Activated T-helper 17 cell treated with anti-CD3 and anti-CD28 coated beads, Interleukin-2, amount 50 U/mL, for 72 hours (primary cell): ENCODE measurements at regions not wholly inside any gene's neighbourhood (a gene's known extent, or its start where the extent isn't known, plus 50 kb on each side); places are given as distances from the start of the nearest gene placed in this dataset.
"Not testable (repeated sequence)": the region's sequence is repeated elsewhere in the genome, so short reads cannot be mapped to it uniquely, and the experiment has no call there.

Source experiments
- ATAC-seq: fragments of 150-1000 bp; cut with Tn5 transposase; replicated peaks from 2 replicates; pipeline ENCODE4 v1.10.0; 2021; ENCODE audit warnings: mild to moderate bottlenecking, moderate library complexity
- H3K27ac Mint-ChIP-seq: one replicate; pipeline ENCODE4 v1.8.0; 2022; ENCODE audit warnings: mixed read lengths
- H3K27me3 Mint-ChIP-seq: one replicate; pipeline ENCODE4 v1.8.0; 2022; ENCODE audit warnings: mixed read lengths
- H3K36me3 Mint-ChIP-seq: one replicate; pipeline ENCODE4 v1.8.0; 2022; ENCODE audit warnings: low read depth, mild to moderate bottlenecking, mixed read lengths
- H3K4me1 Mint-ChIP-seq: one replicate; pipeline ENCODE4 v1.8.0; 2022; ENCODE audit warnings: mixed read lengths
- H3K4me3 Mint-ChIP-seq: one replicate; pipeline ENCODE4 v1.8.0; 2022; ENCODE audit warnings: mild to moderate bottlenecking, mixed read lengths
- H3K9me3 Mint-ChIP-seq: one replicate; pipeline ENCODE4 v1.8.0; 2022; ENCODE audit warnings: mixed read lengths

GRCh38 chr2:37561615-37562569, 109.5 kb downstream of the CDC42EP3 start:
- Mint-ChIP-seq H3K27ac (peak overlapping the region; percentile 46), H3K4me3 (peak overlapping the region; percentile 22), H3K4me1 (peaks cover 16% of the 10 kb centered on the region), H3K27me3 (no peaks in the 10 kb centered on the region), H3K36me3 (no peaks in the 10 kb centered on the region), H3K9me3 (no peaks in the 10 kb centered on the region)
- ATAC-seq, result peak; percentile 99

GRCh38 chr2:37563375-37564015, 107.9 kb downstream of the CDC42EP3 start:
- H3K36me3 Mint-ChIP-seq, result no peaks in the 10 kb centered on the region
- ATAC-seq, result no peak
- H3K9me3 Mint-ChIP-seq, result no peaks in the 10 kb centered on the region

GRCh38 chr2:37564356-37564755, 107.1 kb downstream of the CDC42EP3 start:
- Mint-ChIP-seq H3K9me3 (no peaks in the 10 kb centered on the region), H3K4me3 (no peak overlapping the region), H3K36me3 (no peaks in the 10 kb centered on the region), H3K27me3 (no peaks in the 10 kb centered on the region), H3K4me1 (peaks cover 20% of the 10 kb centered on the region), H3K27ac (no peak overlapping the region)
- ATAC-seq, result no peak

More at GRCh38 chr2:37563375-37564015, 107.9 kb downstream of the CDC42EP3 start:
- peaks cover 15% of the 10 kb centered on the region for H3K4me1 Mint-ChIP-seq
- H3K27me3 Mint-ChIP-seq, result no peaks in the 10 kb centered on the region
- no peak overlapping the region for H3K4me3 Mint-ChIP-seq
- H3K27ac Mint-ChIP-seq, result no peak overlapping the region

- H3K27me3 Mint-ChIP-seq, result no peaks in the 10 kb centered on the region
- H3K9me3 Mint-ChIP-seq, result no peaks in the 10 kb centered on the region
- H3K4me3 Mint-ChIP-seq, result no peak overlapping the region
- peaks cover 33% of the 10 kb centered on the region for H3K4me1 Mint-ChIP-seq
- no peak for ATAC-seq
- no peaks in the 10 kb centered on the region for H3K36me3 Mint-ChIP-seq
- no peak overlapping the region for H3K27ac Mint-ChIP-seq
Measured at GRCh38 chr2:37566517-37566981, 104.9 kb downstream of the CDC42EP3 start.

- H3K4me1 Mint-ChIP-seq, result peaks cover 26% of the 10 kb centered on the region
- no peaks in the 10 kb centered on the region for H3K36me3 Mint-ChIP-seq
- no peak overlapping the region for H3K27ac Mint-ChIP-seq
- H3K9me3 Mint-ChIP-seq, result no peaks in the 10 kb centered on the region
- no peaks in the 10 kb centered on the region for H3K27me3 Mint-ChIP-seq
- peak overlapping the region; percentile 35 for H3K4me3 Mint-ChIP-seq
- no peak for ATAC-seq
Measured at GRCh38 chr2:37568565-37568964, 102.9 kb downstream of the CDC42EP3 start.

- Mint-ChIP-seq H3K27me3 (no peaks in the 10 kb centered on the region), H3K4me1 (peaks cover 30% of the 10 kb centered on the region), H3K4me3 (peak overlapping the region; percentile 35), H3K36me3 (no peaks in the 10 kb centered on the region), H3K9me3 (no peaks in the 10 kb centered on the region), H3K27ac (no peak overlapping the region)
- no peak for ATAC-seq
Measured at GRCh38 chr2:37569131-37569823, 102.2 kb downstream of the CDC42EP3 start.

- Mint-ChIP-seq H3K36me3 (no peaks in the 10 kb centered on the region), H3K27me3 (no peaks in the 10 kb centered on the region), H3K4me1 (peaks cover 32% of the 10 kb centered on the region), H3K27ac (peak overlapping the region; percentile 66), H3K4me3 (peak overlapping the region; percentile 33), H3K9me3 (no peaks in the 10 kb centered on the region)
- ATAC-seq, result no peak
Measured at GRCh38 chr2:37569986-37570679, 101.3 kb downstream of the CDC42EP3 start.

- Mint-ChIP-seq H3K36me3 (no peaks in the 10 kb centered on the region), H3K27ac (peak overlapping the region; percentile 66), H3K9me3 (no peaks in the 10 kb centered on the region), H3K4me1 (peaks cover 32% of the 10 kb centered on the region), H3K4me3 (peak overlapping the region; percentile 33), H3K27me3 (no peaks in the 10 kb centered on the region)
- ATAC-seq, result peak; percentile 98
Measured at GRCh38 chr2:37570773-37571586, 100.5 kb downstream of the CDC42EP3 start.

- no peaks in the 10 kb centered on the region for H3K36me3 Mint-ChIP-seq
- H3K27ac Mint-ChIP-seq, result peak overlapping the region; percentile 66
- peaks cover 30% of the 10 kb centered on the region for H3K4me1 Mint-ChIP-seq
- ATAC-seq, result no peak
- peak overlapping the region; percentile 33 for H3K4me3 Mint-ChIP-seq
- H3K9me3 Mint-ChIP-seq, result no peaks in the 10 kb centered on the region
- no peaks in the 10 kb centered on the region for H3K27me3 Mint-ChIP-seq
Measured at GRCh38 chr2:37571587-37572136, 99.8 kb downstream of the CDC42EP3 start.

- Mint-ChIP-seq H3K36me3 (no peaks in the 10 kb centered on the region), H3K27me3 (no peaks in the 10 kb centered on the region), H3K4me3 (no peak overlapping the region), H3K9me3 (no peaks in the 10 kb centered on the region), H3K4me1 (peaks cover 23% of the 10 kb centered on the region), H3K27ac (no peak overlapping the region)
- no peak for ATAC-seq
Measured at GRCh38 chr2:37573451-37574388, 97.7 kb downstream of the CDC42EP3 start.

- ATAC-seq, result no peak
- H3K4me1 Mint-ChIP-seq, result peaks cover 19% of the 10 kb centered on the region
- H3K9me3 Mint-ChIP-seq, result peaks cover 4% of the 10 kb centered on the region
- H3K27ac Mint-ChIP-seq, result no peak overlapping the region
- H3K27me3 Mint-ChIP-seq, result no peaks in the 10 kb centered on the region
- H3K4me3 Mint-ChIP-seq, result no peak overlapping the region
- H3K36me3 Mint-ChIP-seq, result no peaks in the 10 kb centered on the region
Measured at GRCh38 chr2:37575780-37576179, 95.7 kb downstream of the CDC42EP3 start.

GRCh38 chr2:37576194-37576593, 95.2 kb downstream of the CDC42EP3 start:
- H3K4me1 Mint-ChIP-seq, result peaks cover 16% of the 10 kb centered on the region
- not testable (repeated sequence) for H3K4me3 Mint-ChIP-seq, H3K27ac Mint-ChIP-seq, H3K27me3 Mint-ChIP-seq, ATAC-seq, H3K9me3 Mint-ChIP-seq, H3K36me3 Mint-ChIP-seq
